HL-60 (cell line): ENCODE measurements at regions not wholly inside any gene's neighbourhood (a gene's known extent, or its start where the extent isn't known, plus 50 kb on each side); places are given as distances from the start of the nearest gene placed in this dataset.

ENCODE experiments used
- DNase-seq, 2 experiments: peaks; one replicate each; pipeline ENCODE4 v3.0.0-alpha.2; 2010 to 2020; ENCODE audit warnings: low read depth in 1 of 2, low spot score in 1 of 2
- H3K27ac ChIP-seq: fragments of 250-450 bp; sonication (Bioruptor Pico); replicated peaks from 2 replicates; pipeline ENCODE4 v1.5.1; 2020; ENCODE audit warnings: mild to moderate bottlenecking, moderate library complexity
- H3K27me3 ChIP-seq: fragments of 250-450 bp; sonication (Bioruptor Pico); 2 replicates; pipeline ENCODE4 v1.5.1; 2021; ENCODE audit warnings: mild to moderate bottlenecking, moderate library complexity; ENCODE audit not compliant: insufficient read depth, poor library complexity, severe bottlenecking
- H3K4me3 ChIP-seq: replicated peaks from 2 replicates; pipeline ENCODE4 v1.5.1; 2011; ENCODE audit warnings: mild to moderate bottlenecking, control low read depth, low read length; ENCODE audit not compliant: insufficient read depth
- GABPA ChIP-seq: IDR thresholded peaks from 2 replicates; pipeline ENCODE4 v1.6.1; 2012; ENCODE audit warnings: low read depth
- POLR2AphosphoS5 ChIP-seq: IDR thresholded peaks from 2 replicates; pipeline ENCODE4 v1.6.1; 2012; ENCODE audit warnings: low read depth
- SPI1 ChIP-seq: IDR thresholded peaks from 2 replicates; pipeline ENCODE4 v1.6.1; 2012; ENCODE audit warnings: low read depth, mild to moderate bottlenecking, borderline replicate concordance
- TF ChIP-seq, protein P1 (sequence below): IDR thresholded peaks from 2 replicates; pipeline ENCODE4 v1.6.1; 2012; ENCODE audit warnings: low read depth; ENCODE audit not compliant: insufficient replicate concordance
- TF ChIP-seq, protein P2 (sequence below): IDR thresholded peaks from one replicate; pipeline ENCODE4 v1.5.1; 2011; ENCODE audit warnings: low read length, control low read depth, inconsistent platforms; ENCODE audit not compliant: insufficient read depth

DNA sequence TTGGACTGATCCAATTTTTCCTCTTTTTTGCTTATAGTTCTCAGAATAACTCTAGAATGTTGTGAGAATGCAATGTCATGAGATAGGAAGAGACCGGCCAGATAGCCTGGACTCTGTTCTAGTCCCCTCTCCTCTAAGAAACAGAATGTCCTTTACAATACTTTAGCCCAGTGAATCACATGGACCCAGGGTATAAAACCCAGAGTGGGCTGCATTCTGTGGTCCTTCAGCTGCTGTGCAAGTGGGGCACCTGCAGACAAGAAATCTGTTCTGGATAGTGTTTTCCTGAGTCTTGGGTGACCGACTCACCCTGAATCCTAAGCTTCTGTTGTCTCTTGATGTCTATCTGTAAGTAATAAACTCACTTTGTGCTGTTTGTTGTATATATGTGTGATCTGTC, 368.6 kb upstream of the DPH6 start:
- H3K4me3 ChIP-seq: no peak overlapping the region
- DNase-seq: no peak
- H3K27ac ChIP-seq: no peak overlapping the region
- TF ChIP-seq, protein P1, sequence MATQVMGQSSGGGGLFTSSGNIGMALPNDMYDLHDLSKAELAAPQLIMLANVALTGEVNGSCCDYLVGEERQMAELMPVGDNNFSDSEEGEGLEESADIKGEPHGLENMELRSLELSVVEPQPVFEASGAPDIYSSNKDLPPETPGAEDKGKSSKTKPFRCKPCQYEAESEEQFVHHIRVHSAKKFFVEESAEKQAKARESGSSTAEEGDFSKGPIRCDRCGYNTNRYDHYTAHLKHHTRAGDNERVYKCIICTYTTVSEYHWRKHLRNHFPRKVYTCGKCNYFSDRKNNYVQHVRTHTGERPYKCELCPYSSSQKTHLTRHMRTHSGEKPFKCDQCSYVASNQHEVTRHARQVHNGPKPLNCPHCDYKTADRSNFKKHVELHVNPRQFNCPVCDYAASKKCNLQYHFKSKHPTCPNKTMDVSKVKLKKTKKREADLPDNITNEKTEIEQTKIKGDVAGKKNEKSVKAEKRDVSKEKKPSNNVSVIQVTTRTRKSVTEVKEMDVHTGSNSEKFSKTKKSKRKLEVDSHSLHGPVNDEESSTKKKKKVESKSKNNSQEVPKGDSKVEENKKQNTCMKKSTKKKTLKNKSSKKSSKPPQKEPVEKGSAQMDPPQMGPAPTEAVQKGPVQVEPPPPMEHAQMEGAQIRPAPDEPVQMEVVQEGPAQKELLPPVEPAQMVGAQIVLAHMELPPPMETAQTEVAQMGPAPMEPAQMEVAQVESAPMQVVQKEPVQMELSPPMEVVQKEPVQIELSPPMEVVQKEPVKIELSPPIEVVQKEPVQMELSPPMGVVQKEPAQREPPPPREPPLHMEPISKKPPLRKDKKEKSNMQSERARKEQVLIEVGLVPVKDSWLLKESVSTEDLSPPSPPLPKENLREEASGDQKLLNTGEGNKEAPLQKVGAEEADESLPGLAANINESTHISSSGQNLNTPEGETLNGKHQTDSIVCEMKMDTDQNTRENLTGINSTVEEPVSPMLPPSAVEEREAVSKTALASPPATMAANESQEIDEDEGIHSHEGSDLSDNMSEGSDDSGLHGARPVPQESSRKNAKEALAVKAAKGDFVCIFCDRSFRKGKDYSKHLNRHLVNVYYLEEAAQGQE: no peak
- no peak for TF ChIP-seq SPI1
- no peak for TF ChIP-seq GABPA
- TF ChIP-seq, protein P2, sequence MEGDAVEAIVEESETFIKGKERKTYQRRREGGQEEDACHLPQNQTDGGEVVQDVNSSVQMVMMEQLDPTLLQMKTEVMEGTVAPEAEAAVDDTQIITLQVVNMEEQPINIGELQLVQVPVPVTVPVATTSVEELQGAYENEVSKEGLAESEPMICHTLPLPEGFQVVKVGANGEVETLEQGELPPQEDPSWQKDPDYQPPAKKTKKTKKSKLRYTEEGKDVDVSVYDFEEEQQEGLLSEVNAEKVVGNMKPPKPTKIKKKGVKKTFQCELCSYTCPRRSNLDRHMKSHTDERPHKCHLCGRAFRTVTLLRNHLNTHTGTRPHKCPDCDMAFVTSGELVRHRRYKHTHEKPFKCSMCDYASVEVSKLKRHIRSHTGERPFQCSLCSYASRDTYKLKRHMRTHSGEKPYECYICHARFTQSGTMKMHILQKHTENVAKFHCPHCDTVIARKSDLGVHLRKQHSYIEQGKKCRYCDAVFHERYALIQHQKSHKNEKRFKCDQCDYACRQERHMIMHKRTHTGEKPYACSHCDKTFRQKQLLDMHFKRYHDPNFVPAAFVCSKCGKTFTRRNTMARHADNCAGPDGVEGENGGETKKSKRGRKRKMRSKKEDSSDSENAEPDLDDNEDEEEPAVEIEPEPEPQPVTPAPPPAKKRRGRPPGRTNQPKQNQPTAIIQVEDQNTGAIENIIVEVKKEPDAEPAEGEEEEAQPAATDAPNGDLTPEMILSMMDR: no peak
- no peak for TF ChIP-seq POLR2AphosphoS5
- no peaks in the 10 kb centered on the region for H3K27me3 ChIP-seq

DNA sequence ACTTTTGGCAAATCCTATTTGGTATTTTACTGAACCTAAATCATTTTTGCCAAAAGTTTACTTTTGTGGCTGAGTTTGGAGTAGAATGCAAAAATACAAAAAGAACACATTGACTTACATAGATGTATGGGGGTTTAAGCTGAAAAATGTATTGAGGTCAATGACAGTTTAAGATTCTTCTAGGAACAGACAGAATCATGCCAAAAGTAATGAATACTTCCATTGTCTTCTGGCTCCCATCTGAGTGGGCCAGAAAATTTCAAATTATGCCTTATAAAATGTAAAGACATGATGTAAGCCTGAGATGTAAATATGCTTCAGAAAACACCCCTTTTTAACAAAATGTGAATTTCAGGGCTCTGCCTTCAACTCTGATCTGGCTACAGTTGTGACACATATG, 375.1 kb upstream of the DPH6 start:
- H3K27me3 ChIP-seq: no peaks in the 10 kb centered on the region
- TF ChIP-seq POLR2AphosphoS5 (no peak), SPI1 (no peak), GABPA (no peak)
- TF ChIP-seq, protein P1: no peak
- TF ChIP-seq, protein P2: no peak
- DNase-seq: no peak
- no peak overlapping the region for H3K27ac ChIP-seq
- no peak overlapping the region for H3K4me3 ChIP-seq

DNA sequence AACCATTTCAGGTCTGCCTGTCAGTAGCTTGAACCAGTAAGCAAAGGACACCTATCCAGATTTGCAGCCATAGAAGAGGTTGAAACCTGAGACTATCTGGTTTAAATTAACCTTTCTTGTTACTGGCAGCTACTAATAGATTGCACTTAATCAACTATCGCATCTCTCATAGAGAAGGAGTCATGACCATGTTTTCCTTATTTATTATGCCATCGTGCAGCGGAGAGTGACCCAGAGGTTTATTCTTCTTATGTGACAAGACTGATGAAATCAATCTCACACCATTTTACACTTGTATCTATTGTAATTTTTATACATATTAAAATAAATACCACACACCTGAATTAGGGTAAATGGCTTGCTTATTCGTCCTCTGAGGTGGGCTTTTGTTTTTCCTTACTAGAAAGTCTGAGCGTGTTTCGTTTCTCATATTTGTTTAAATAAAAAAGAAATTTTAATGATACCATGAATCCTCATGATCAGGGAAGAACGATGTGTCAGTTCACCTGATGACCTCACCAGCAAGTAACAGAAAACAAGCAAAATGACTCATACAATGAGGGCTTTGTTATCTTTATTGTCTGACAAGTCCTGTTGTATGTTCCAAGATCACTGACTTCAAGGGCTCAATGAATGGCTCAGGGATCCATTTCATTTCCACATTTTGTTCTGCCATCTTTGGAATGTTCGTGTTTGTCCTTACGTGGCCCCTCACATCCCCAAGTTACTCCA, 379.5 kb upstream of the DPH6 start:
- Histone ChIP-seq H3K27me3 (no peaks in the 10 kb centered on the region), H3K4me3 (no peak overlapping the region), H3K27ac (no peak overlapping the region)
- no peak for TF ChIP-seq POLR2AphosphoS5
- TF ChIP-seq, protein P2: no peak
- no peak for DNase-seq

DNA sequence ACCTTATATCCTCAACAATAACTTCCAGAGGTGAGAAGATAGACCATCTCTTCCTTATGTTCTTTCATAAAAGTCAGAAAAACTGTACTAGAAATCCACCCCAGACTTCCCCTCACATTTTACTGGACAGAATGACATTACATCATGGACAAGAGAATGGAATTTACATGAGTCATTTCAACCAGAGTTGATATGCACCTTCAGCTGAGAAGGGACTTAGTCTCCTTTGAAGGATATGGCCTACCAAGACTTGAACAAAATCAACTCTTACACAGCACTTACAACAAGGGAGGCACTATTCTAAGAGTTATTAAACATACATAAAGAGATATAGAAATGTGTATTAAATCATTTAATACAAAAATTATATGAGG, 380.0 kb upstream of the DPH6 start:
- Histone ChIP-seq H3K27ac (no peak overlapping the region), H3K27me3 (no peaks in the 10 kb centered on the region), H3K4me3 (no peak overlapping the region)
- no peak for DNase-seq
- no peak for TF ChIP-seq GABPA
- TF ChIP-seq, protein P2: no peak
- TF ChIP-seq, protein P1: no peak
